Esophagus muscularis mucosa (tissue), 4 donors: ENCODE measurements at regions not wholly inside any gene's neighbourhood (a gene's known extent, or its start where the extent isn't known, plus 50 kb on each side); places are given as distances from the start of the nearest gene placed in this dataset.

Experiments used
- DNase-seq: peaks from one replicate; pipeline ENCODE4 v3.0.0-alpha.2; 2017; ENCODE audit errors: extremely low spot score
- H3K27ac ChIP-seq, 4 donors: fragments of 200-600 bp; sonication (generic); replicated peaks in 1 of 4; 1 replicate in 3 of 4; 2 replicates in 1 of 4; pipeline ENCODE4 v1.5.1; 2016 to 2019; ENCODE audit warnings: mild to moderate bottlenecking in 1 of 4
- H3K27me3 ChIP-seq, 4 donors: fragments of 200-600 bp; sonication (generic); one replicate each; pipeline versions ENCODE4 v1.5.1 to v1.6.0; 2016 to 2019
- H3K36me3 ChIP-seq, 4 donors: fragments of 200-600 bp; sonication (generic); one replicate each; pipeline ENCODE4 v1.5.1; 2016 to 2019
- H3K4me1 ChIP-seq, 4 donors: fragments of 200-600 bp; sonication (generic); one replicate each; pipeline ENCODE4 v1.5.1; 2016 to 2019
- H3K4me3 ChIP-seq, 4 donors: fragments of 200-600 bp; sonication (generic); 1 replicate in 2 of 4; 2 replicates in 2 of 4; pipeline ENCODE4 v1.5.1; 2016 to 2019; ENCODE audit warnings: mild to moderate bottlenecking in 4 of 4, moderate library complexity in 1 of 4
- H3K9me3 ChIP-seq, 4 donors: fragments of 200-600 bp; sonication (generic); 1 replicate in 3 of 4; 2 replicates in 1 of 4; pipeline ENCODE4 v1.5.1; 2016 to 2019
- EP300 ChIP-seq: sonication (generic); formaldehyde crosslinking; IDR thresholded peaks from one replicate; pipeline ENCODE4 v1.6.1; 2017; ENCODE audit warnings: antibody characterized with exemption
- POLR2A ChIP-seq: fragments of 450-650 bp; IDR thresholded peaks from one replicate; pipeline ENCODE4 v1.6.1; 2017; ENCODE audit warnings: antibody characterized with exemption, moderate library complexity, mild to moderate bottlenecking, low read depth
- POLR2AphosphoS5 ChIP-seq, 2 donors: sonication (generic); formaldehyde crosslinking; IDR thresholded peaks; one replicate each; pipeline ENCODE4 v1.6.1; 2017; ENCODE audit warnings: antibody characterized with exemption in 2 of 2
- WGBS: methylation state at CpG from one replicate; pipeline ENCODE4 v1.1.5; 2018; 5-methylcytosine and 5-hydroxymethylcytosine counted together
- intact Hi-C: fragments of 100-400 bp; cut with DNase I; formaldehyde crosslinking; loops from one replicate; pipeline ENCODE4 v1.15.1; 2023
- TF ChIP-seq, protein P1 (sequence below), 3 experiments: fragments of 200-600 bp in 2 of 3; fragments of 450-650 bp in 1 of 3; sonication (generic) in 2 of 3; IDR thresholded peaks; one replicate each; pipeline ENCODE4 v1.5.1; 2017 to 2019; ENCODE audit warnings: antibody characterized with exemption in 3 of 3, mild to moderate bottlenecking in 2 of 3, moderate library complexity in 1 of 3

DNA sequence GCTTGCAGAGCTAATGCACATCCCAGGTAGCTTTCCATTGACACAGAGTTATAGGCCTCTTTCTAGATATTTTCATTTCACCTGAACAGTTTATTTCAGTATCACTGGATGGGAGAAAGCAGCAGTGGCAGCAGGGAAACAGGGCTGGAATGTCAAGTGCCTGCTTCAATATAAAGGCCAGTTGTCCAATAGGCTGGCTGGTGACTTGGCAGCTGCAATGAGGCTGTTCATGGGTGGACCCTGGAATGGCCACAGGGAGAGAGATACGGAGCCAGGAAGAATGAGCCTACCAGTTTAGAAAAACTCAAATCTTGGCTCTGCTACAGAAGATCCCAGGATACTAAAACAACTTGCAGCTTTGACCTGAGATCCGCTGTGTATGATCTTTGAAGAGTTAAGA is 185.0 kb downstream of the BCL11A start:
- Histone ChIP-seq H3K4me1 (peaks cover 0 to 3% (median 0%) of the 10 kb centered on the region in 4 donors), H3K36me3 (no peaks in the 10 kb centered on the region), H3K9me3 (no peaks in the 10 kb centered on the region), H3K27me3 (no peaks in the 10 kb centered on the region), H3K4me3 (no peak overlapping the region), H3K27ac (no peak overlapping the region)
- no peak for TF ChIP-seq POLR2AphosphoS5 (IDR thresholded peaks at IDR 0.05)
- TF ChIP-seq, protein P1, sequence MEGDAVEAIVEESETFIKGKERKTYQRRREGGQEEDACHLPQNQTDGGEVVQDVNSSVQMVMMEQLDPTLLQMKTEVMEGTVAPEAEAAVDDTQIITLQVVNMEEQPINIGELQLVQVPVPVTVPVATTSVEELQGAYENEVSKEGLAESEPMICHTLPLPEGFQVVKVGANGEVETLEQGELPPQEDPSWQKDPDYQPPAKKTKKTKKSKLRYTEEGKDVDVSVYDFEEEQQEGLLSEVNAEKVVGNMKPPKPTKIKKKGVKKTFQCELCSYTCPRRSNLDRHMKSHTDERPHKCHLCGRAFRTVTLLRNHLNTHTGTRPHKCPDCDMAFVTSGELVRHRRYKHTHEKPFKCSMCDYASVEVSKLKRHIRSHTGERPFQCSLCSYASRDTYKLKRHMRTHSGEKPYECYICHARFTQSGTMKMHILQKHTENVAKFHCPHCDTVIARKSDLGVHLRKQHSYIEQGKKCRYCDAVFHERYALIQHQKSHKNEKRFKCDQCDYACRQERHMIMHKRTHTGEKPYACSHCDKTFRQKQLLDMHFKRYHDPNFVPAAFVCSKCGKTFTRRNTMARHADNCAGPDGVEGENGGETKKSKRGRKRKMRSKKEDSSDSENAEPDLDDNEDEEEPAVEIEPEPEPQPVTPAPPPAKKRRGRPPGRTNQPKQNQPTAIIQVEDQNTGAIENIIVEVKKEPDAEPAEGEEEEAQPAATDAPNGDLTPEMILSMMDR (IDR thresholded peaks at IDR 0.05) = no peak
- no peak for TF ChIP-seq POLR2A
- no peak for TF ChIP-seq EP300
- DNase-seq = no peak
- intact Hi-C loops = no loop called here
- 67% methylated on average over 2 of the region's 2 CpGs for WGBS

DNA sequence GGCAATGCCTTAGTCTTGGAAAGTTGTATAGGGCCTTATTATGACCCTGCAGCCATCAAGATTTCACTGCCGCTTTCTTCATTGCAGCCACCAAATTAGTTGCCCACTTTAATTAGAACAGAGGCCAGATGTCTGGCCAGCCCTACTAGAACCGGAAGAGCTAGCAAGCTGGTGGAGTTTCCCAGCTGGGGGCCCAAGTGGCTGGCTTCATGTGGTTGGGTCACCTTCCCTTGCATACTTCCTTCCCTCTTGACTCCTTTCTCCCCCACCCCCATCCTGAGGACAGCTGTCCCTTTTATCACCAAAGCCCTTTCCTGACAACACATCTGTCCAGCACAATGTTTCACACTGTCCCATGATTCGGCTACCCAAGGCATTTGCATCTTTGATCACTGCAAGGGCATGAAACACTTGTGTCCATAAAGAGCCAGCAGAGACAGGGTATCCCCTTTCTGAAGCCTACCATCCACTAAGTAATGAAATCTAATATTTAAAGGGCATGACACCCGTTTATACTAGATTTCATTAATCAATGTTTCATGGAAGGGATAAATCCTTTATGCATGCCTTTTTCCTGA is 187.2 kb downstream of the BCL11A start:
- DNase-seq = no peak
- H3K36me3 ChIP-seq = no peaks in the 10 kb centered on the region
- no peak overlapping the region for H3K4me3 ChIP-seq
- 51% methylated on average over 4 of the region's 4 CpGs for WGBS
- TF ChIP-seq, protein P1 (IDR thresholded peaks at IDR 0.05) = no peak
- no peak for TF ChIP-seq POLR2A
- intact Hi-C loops = no loop called here
- no peaks in the 10 kb centered on the region for H3K27me3 ChIP-seq
- peaks cover 0 to 3% (median 0%) of the 10 kb centered on the region in 4 donors for H3K4me1 ChIP-seq
- H3K27ac ChIP-seq = no peak overlapping the region
- no peaks in the 10 kb centered on the region for H3K9me3 ChIP-seq

DNA sequence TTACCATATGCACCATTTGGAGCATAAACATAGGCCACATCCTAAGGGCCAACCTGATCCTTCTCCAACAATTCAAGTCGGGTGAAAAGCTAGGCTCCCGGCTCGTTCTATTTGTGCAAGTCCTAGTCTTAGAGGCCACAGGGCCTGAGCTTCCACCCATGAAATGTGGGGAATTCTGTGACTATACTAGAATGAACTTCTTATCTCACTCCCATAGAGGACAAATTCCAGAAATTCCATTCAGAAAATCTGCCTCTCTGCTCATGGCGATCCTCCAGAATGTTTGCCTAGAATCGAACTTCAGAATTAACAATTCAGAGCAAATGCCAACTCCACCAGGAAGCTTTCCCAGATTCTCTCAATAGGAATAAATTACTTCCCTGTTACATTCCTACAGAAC is 187.9 kb downstream of the BCL11A start:
- intact Hi-C loops = no loop called here
- H3K36me3 ChIP-seq = no peaks in the 10 kb centered on the region

DNA sequence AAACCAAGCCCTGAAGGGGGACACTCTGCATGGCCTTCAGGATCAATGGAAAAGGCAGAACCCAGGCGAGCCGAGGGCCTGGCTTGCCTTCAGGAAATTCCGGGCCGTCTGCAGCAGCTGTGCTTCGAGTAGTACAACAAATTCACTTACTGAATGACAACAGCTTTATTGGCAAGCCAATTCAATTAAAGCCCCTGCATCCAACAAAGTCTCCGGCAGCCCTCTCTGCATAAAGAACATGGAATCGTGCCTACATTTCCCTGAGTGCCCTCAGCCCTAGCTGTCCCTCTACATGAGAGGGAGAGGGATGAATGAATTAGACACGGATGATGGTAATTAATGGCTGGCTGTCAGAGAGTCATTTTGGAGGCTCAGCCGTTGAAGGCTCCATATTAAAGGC is 189.0 kb downstream of the BCL11A start:
- Histone ChIP-seq H3K4me3 (no peak overlapping the region), H3K27ac (no peak overlapping the region), H3K27me3 (no peaks in the 10 kb centered on the region), H3K4me1 (peaks cover 0 to 3% (median 0%) of the 10 kb centered on the region in 4 donors), H3K36me3 (no peaks in the 10 kb centered on the region), H3K9me3 (no peaks in the 10 kb centered on the region)
- DNase-seq = no peak
- intact Hi-C loops = no loop called here
- TF ChIP-seq POLR2A = no peak
- TF ChIP-seq, protein P1 (IDR thresholded peaks at IDR 0.05) = no peak
- no peak for TF ChIP-seq POLR2AphosphoS5 (IDR thresholded peaks at IDR 0.05)
- TF ChIP-seq EP300 = no peak
- 66% methylated on average over 9 of the region's 9 CpGs for WGBS

More for the DNA sequence above, 187.9 kb downstream of the BCL11A start:
- DNase-seq = no peak
- H3K4me1 ChIP-seq = peaks cover 0 to 3% (median 0%) of the 10 kb centered on the region in 4 donors
- H3K27ac ChIP-seq = no peak overlapping the region
- no peak overlapping the region for H3K4me3 ChIP-seq
- 84% methylated on average over 5 of the region's 5 CpGs for WGBS
- no peaks in the 10 kb centered on the region for H3K9me3 ChIP-seq
- TF ChIP-seq, protein P1 (IDR thresholded peaks at IDR 0.05) = no peak
- TF ChIP-seq EP300 = no peak
- TF ChIP-seq POLR2AphosphoS5 (IDR thresholded peaks at IDR 0.05) = no peak
- no peak for TF ChIP-seq POLR2A
- no peaks in the 10 kb centered on the region for H3K27me3 ChIP-seq

DNA sequence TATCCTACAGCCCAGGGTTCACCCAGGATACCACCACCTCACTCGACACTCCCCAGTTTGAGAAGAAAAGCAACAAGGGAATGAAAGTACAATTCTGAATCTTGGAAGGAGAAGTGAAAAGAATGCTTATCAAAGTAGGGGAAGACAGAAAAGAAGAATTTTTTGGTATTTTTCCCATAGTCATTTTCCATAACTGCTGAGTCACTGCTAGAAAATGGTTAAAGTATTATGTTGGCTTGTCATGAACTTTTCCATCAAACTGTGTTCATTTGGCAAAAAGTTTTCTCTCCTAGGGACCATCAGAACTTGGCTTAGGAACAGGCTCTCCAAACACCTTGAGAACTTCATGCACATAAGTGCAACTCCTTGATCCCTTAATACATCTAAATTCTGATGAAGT is 192.0 kb downstream of the BCL11A start:
- intact Hi-C loops = no loop called here
- DNase-seq = no peak
- Histone ChIP-seq H3K27me3 (no peaks in the 10 kb centered on the region), H3K9me3 (no peaks in the 10 kb centered on the region), H3K4me1 (peaks cover 0 to 3% (median 0%) of the 10 kb centered on the region in 4 donors), H3K27ac (no peak overlapping the region), H3K36me3 (no peaks in the 10 kb centered on the region), H3K4me3 (no peak overlapping the region)
- WGBS = 92% methylated on average over 1 of the region's 1 CpG
- TF ChIP-seq POLR2AphosphoS5 (IDR thresholded peaks at IDR 0.05) (no peak), EP300 (no peak), POLR2A (no peak)
- TF ChIP-seq, protein P1 (IDR thresholded peaks at IDR 0.05) = no peak
